A673 (cell line): ENCODE measurements at regions not wholly inside any gene's neighbourhood (a gene's known extent, or its start where the extent isn't known, plus 50 kb on each side); places are given as distances from the start of the nearest gene placed in this dataset.

Experiments used
- CTCF ChIP-seq: fragments of 300-800, 200-600 bp; sonication (generic); conservative IDR thresholded peaks from 2 replicates; pipeline ENCODE4 v1.5.1; 2017; ENCODE audit warnings: low read depth, mild to moderate bottlenecking, antibody characterized with exemption, low read length, moderate library complexity, mixed read lengths
- EZH2 ChIP-seq: fragments of 200-600 bp; sonication (generic); IDR thresholded peaks from 2 replicates; pipeline ENCODE4 v1.6.1; 2017; ENCODE audit warnings: borderline replicate concordance, low read depth, mild to moderate bottlenecking, mixed read lengths, antibody characterized with exemption, low read length; ENCODE audit not compliant: poor library complexity, severe bottlenecking

- TF ChIP-seq CTCF = no peak
- TF ChIP-seq EZH2 = no peak
Observed at GRCh38 chr3:187966096-187966495, 187.9 kb upstream of the LPP start.
